ENCODE measurements at regions not wholly inside any gene's neighbourhood (a gene's known extent, or its start where the extent isn't known, plus 50 kb on each side); places are given as distances from the start of the nearest gene placed in this dataset.

DNA sequence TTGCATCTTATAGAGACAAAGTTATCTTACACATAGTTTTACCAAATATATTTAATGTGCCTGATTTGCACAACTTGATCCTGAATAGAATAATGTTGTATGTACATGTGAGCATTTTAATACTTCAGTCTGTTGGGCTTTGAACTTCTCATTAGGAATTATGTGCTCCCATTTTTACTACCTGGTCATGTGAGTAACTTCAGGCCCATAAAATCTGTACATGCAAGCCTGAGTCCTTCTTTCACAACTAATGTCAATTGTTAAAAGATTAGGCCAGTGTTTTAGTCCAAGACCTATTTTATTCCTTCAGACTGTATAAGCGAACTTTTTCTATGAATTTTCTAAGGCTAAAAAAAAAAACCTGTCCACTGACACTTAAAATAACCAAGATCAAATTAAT, 715.4 kb downstream of the CDH8 start:
- TF ChIP-seq, protein P1, sequence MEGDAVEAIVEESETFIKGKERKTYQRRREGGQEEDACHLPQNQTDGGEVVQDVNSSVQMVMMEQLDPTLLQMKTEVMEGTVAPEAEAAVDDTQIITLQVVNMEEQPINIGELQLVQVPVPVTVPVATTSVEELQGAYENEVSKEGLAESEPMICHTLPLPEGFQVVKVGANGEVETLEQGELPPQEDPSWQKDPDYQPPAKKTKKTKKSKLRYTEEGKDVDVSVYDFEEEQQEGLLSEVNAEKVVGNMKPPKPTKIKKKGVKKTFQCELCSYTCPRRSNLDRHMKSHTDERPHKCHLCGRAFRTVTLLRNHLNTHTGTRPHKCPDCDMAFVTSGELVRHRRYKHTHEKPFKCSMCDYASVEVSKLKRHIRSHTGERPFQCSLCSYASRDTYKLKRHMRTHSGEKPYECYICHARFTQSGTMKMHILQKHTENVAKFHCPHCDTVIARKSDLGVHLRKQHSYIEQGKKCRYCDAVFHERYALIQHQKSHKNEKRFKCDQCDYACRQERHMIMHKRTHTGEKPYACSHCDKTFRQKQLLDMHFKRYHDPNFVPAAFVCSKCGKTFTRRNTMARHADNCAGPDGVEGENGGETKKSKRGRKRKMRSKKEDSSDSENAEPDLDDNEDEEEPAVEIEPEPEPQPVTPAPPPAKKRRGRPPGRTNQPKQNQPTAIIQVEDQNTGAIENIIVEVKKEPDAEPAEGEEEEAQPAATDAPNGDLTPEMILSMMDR (IDR thresholded peaks at IDR 0.05; ENCODE audit: control insufficient read depth, extremely low read depth, insufficient read depth): no peak
- no peak overlapping the region for H3K4me3 ChIP-seq (ENCODE audit: low read depth, low read length)
- no peak for DNase-seq (ENCODE audit: low read depth)

DNA sequence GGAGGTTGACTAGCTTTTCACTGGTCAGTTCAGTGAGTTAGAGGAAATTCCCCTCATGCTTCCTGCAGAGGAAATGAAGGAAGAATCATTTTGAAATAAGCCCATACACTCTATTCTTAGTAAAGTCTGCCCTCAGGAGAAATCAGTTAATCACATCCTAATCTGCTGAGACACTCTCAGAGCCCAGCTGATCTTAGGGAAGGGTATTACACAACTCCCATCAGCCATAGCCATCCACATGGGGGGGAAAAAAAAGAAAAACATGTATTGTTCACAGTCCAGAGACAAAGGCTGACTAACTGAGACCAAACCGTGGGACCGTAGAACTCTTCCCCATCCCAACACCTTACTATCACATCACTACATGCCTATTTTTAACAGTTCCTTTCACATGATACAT, 722.3 kb downstream of the CDH8 start:
- TF ChIP-seq, protein P1 (IDR thresholded peaks at IDR 0.05; ENCODE audit: control insufficient read depth, extremely low read depth, insufficient read depth): no peak
- DNase-seq (ENCODE audit: low read depth): no peak
- H3K4me3 ChIP-seq (ENCODE audit: low read depth, low read length): no peak overlapping the region

DNA sequence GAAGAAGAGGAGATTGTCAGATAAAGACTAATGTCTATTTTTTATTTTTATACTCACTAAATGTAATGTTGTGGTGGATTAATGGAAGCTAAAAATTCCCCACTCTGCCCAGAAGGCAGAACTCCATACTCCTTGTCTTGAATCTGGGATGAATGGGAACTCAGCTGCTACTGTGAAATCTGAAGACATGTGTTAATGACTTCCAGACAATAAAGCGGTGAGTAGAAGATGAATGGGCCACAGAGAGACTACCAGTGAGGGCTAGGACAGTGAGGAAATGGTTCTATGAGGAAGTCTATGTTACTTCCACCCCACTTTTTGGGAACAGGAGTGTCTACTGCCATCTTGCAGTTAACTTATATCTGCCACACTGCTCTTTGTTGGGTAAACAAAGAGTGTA, 726.9 kb downstream of the CDH8 start:
- DNase-seq (ENCODE audit: low read depth): no peak
- TF ChIP-seq, protein P1 (IDR thresholded peaks at IDR 0.05; ENCODE audit: control insufficient read depth, extremely low read depth, insufficient read depth): no peak
- H3K4me3 ChIP-seq (ENCODE audit: low read depth, low read length): no peak overlapping the region

DNA sequence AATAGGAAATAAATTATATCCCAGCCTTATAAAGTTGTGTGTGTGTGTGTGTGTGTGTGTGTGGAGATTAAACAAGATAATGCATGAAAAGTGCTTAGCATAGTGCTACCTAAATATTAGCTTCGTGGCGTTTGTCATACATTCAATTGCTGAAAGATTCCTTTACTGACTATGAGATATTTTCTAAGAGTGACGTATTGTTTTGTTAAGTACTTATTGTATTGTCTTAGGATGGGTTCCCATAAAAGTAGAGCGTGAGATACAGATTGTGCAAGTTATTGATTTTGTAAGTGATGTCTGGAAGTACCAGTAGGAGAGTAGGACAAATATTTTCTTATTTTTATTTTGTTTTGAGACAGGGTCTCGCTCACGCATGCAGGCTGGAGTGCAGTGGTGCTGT, 730.0 kb downstream of the CDH8 start:
- H3K4me3 ChIP-seq (ENCODE audit: low read depth, low read length): no peak overlapping the region
- peak; percentile 50 for DNase-seq (ENCODE audit: low read depth)
- TF ChIP-seq, protein P1 (IDR thresholded peaks at IDR 0.05; ENCODE audit: control insufficient read depth, extremely low read depth, insufficient read depth): no peak

DNA sequence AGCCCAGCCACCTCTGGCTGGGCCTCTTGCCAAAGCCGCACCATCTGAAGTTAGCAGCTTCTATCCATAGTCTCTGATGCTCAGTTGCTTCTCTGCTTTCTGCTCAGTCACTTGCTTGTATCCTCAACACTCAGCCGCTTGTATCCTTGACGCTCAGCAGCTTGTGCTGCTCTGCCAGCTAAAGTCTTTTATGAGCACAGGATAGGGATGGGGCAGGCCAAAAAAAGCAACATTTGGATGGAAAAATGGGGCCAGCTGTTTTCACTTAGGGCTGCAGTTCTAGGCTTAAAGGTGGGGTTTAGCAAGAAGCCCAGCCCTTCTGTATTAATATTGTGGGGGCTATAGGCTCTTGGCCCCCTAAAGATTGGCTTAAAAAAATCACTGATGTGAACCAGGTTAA, 739.4 kb downstream of the CDH8 start:
- TF ChIP-seq, protein P1 (IDR thresholded peaks at IDR 0.05; ENCODE audit: control insufficient read depth, extremely low read depth, insufficient read depth): no peak
- H3K4me3 ChIP-seq (ENCODE audit: low read depth, low read length): no peak overlapping the region
- no peak for DNase-seq (ENCODE audit: low read depth)

DNA sequence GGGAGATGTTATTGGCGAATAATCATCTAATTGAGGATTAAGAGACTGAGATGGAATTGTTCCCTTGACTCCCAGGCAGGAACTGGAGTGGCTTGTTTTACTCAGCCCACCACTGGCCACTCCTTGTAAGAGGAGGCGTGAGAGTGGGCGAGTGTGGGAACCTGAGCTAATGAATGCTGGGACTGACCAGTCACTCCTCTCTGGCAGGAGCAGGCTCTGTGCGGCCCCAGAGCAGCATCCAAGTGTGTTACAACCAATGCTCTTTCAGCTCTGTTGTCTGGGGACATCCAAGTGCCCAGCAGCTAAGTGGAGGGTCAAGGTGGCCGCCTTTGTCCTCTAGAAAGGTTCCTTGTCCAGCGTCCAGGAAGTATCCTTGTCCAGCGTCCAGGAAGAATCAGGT, 739.9 kb downstream of the CDH8 start:
- no peak overlapping the region for H3K4me3 ChIP-seq (ENCODE audit: low read depth, low read length)
- TF ChIP-seq, protein P1 (IDR thresholded peaks at IDR 0.05; ENCODE audit: control insufficient read depth, extremely low read depth, insufficient read depth): no peak
- DNase-seq (ENCODE audit: low read depth): no peak

DNA sequence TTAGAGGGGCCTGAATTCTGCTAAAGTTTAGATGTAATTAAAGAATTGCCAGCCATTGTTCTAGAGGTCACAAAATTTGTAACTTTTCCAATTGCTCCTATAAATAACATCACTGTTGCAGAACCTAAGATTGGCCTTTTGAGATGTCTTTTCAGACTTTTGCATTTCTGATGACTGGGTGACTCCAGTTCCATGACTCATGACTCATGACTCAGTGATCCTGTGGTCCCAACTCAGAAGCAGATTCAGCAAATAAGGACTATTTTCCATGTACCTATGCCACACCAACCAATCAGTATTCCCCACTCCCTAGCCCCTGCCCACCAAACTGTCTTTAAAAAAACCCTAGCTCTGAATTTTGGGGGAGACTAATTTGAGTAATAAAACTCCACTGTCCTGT, 740.9 kb downstream of the CDH8 start:
- TF ChIP-seq, protein P1 (IDR thresholded peaks at IDR 0.05; ENCODE audit: control insufficient read depth, extremely low read depth, insufficient read depth): no peak
- H3K4me3 ChIP-seq (ENCODE audit: low read depth, low read length): no peak overlapping the region
- no peak for DNase-seq (ENCODE audit: low read depth)

All from LNCaP clone FGC (cell line).